K562 (cell line): ENCODE measurements at regions not wholly inside any gene's neighbourhood (a gene's known extent, or its start where the extent isn't known, plus 50 kb on each side); places are given as distances from the start of the nearest gene placed in this dataset.

Source experiments
- ATF6 ChIP-seq: sonication (generic); formaldehyde crosslinking; IDR thresholded peaks from 2 replicates; pipeline ENCODE4 v1.4.0; 2020; ENCODE audit warnings: mild to moderate bottlenecking, missing genetic modification reagents
- ATF7 ChIP-seq: fragments of 450-650 bp; IDR thresholded peaks from 2 replicates; pipeline ENCODE4 v1.7.1; 2014; ENCODE audit warnings: mild to moderate bottlenecking, moderate library complexity
- GABPA ChIP-seq: fragments of 200-800 bp; sonication (Bioruptor generic); conservative IDR thresholded peaks from 2 replicates; pipeline ENCODE4 v1.6.1; 2016; ENCODE audit warnings: low read depth, missing genetic modification characterization, missing compliant biosample characterization
- POLR2A ChIP-seq: fragments of 450-650 bp; conservative IDR thresholded peaks from 2 replicates; pipeline ENCODE4 v1.6.1; 2016
- ZBTB49 ChIP-seq: sonication (generic); formaldehyde crosslinking; IDR thresholded peaks from 2 replicates; pipeline ENCODE4 v1.8.0; 2022; ENCODE audit warnings: missing genetic modification reagents, mild to moderate bottlenecking, borderline replicate concordance

GRCh38 chr13:99642841-99643240 is 141.6 kb downstream of the TM9SF2 start:
- TF ChIP-seq GABPA (tag) (no peak), ZBTB49 (CRISPR knock-in tag) (no peak), POLR2A (no peak), ATF7 (no peak), ATF6 (CRISPR knock-in tag) (no peak)
